NCI-H774 (cell line): ENCODE measurements at regions not wholly inside any gene's neighbourhood (a gene's known extent, or its start where the extent isn't known, plus 50 kb on each side); places are given as distances from the start of the nearest gene placed in this dataset.
A peak's percentile ranks its signal among the peaks of the same experiment; 100 is the strongest.
"Not testable (repeated sequence)": the region's sequence is repeated elsewhere in the genome, so short reads cannot be mapped to it uniquely, and the experiment has no call there.

Source experiments
- DNase-seq: peaks from one replicate; lab custom pipeline; 2025; lab: John Stamatoyannopoulos, UW

DNA sequence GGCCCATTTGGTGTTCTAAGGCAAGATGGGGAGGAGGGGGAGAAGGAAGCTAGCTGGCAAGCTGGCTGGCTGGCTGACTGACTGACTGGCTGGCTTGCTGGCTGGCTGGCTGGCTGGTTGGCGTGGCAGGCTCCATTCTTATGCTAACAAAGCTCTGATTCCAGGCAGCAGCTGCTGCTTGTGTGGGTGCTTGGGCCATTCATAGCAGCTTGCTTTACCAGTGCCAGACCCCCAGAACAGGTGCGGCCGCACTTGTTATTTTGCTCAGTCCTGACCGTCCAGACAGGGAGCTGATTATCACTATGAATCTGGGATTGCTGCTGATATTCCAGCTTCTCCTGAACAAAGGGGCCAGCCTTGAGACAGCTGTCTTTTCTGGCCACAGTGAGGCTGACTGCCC, 131.2 kb upstream of the PAK3 start:
- DNase-seq = peak; percentile 37

DNA sequence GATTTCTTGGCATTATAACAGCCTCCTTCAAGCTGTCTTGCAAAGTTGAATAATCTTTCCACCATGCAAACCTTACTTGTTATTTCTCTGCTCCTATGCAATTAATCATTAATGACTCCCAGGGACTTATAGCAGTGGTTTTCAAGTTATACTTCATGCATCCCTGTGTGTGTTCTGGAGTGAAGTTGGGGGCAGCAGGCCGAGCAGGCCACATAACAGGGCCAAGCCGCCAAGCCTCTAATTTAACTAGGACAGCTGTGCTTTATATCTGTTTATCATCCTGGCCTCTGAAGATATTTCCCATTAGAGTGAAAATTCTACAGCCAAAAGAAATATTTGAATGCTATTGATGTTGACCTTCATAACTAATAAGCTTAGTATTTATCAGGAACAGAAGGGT, 133.5 kb upstream of the PAK3 start:
- DNase-seq = no peak

DNA sequence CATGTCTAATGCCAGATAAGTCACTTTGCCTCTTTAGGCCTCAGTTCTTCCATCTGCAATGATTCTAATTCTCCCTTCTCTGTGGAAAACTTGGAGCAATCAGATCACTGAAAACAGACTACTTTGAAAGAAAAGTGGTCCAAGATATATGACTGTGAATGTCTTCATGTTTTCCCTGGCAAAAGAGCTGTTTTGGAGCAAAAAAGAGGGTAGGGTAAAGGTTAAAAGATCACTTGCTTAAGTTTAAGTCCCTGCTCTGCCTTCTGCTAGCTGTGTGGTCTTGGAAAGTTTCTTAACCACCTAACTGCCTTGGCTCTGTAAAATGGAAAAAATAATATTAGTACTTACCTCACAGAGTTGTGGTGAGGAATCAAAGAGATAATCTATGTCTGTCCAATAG, 140.3 kb upstream of the PAK3 start:
- DNase-seq = no peak

DNA sequence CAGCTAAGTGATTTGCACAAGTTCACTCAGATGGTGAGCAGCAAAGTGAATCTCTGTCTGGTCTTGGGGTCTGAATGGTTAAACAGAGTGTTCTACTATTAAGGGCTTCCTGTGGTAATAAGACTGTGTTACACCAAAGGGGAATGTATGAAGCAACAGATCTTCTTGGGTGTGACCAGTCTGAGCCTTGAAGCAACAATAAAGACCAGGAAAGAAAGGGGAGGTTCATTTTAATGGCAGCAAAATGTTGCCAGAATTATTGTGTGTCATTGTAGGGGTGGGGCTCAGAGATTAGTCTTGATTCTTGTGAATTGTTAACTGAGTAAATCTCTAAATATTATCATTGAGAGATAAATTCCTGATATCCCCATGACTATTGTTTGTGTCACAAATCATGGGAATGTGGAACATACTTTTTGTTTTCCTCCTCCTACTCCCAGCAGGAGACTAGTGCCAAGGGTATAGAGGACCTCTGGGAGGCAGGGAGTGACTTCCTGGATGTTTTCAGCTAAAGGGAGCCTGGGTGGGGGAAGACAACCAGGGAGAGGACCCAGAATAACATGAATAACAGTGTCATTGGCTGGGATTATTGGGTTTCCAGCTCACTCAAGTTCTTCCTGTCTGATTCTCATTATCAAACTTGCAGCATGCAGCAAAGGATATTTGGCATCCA, 141.4 kb upstream of the PAK3 start:
- DNase-seq = no peak

DNA sequence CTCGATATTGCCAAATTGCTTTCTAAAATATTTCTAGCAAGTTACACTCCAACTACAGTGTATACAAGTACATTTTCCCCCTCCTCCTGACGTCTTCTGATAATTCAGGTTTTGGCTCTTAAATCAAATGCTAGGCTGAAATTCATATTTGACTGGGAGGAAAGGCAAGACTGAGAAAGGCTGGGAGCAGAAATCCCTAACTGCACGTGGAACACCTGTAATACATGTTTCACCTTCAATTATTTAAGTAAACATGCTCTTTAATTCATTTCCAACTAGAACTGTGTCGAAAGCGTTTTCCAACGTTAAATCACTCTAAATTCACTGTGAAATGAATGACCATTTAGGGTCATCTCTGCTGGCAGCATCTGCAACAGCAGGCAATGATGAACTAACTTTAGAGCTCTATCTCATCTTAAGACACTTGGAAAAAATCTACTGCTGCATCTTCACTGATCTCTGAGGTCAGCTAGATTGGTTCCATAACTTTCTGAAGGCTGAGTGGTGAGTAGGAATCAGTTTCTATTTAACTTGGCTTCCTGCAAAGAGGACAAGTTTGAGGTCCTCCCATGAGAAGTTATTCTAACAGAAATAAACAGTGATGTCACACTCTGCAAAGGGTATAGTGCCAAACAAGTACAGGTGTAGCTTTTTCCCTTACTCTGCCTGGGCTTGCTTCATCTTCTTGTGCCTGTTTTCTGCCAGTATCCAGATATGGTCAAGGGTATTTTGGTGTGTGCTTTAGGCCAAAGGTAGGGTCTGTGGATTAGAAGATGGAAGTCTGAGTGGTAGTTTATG, 144.3 kb upstream of the PAK3 start:
- DNase-seq = no peak

DNA sequence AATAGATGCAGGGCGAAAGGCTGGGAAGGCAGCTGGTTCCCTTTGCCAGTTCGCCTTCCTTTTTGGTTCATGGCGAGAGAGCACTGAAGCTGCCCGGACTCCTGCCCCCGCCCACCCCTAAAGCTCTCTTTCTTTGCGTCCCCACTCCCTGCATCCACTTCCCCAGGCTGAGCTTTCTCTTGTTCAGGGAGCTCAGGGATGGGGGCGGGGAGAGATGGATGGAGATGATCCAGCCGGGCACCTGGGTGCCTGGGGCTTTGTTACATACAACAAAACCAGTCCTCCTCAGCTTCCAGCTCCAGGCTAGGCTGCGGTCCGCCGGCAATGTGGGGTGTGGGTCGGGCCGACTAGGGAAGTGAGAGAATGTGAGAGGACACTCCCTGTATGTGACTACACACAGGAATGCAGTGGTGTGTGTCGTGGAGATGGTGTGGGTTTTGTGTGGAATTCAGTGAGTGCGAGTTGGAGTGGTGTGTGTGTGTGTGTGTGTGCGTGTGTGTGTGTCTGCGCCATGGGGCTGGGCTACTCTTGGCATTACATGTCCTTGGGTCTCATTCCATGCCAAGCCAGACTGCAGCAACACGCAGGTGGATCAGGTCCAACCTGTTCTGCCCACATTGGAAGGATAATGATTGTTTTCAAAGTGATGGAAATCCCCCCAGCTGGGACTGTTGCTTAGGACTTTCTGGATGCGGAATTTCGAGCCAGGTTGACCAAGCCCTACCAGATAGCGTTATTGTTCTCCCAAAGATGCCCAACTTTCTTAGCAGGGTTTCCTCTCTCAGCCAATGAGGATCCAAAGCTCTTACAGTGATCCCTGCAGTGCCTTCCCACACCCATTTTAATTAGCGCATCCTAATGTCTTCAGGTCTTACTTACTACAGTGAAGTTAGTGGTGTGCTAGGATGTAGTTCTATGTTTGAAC, 149.4 kb upstream of the CHRDL1 start:
- DNase-seq = no peak

DNA sequence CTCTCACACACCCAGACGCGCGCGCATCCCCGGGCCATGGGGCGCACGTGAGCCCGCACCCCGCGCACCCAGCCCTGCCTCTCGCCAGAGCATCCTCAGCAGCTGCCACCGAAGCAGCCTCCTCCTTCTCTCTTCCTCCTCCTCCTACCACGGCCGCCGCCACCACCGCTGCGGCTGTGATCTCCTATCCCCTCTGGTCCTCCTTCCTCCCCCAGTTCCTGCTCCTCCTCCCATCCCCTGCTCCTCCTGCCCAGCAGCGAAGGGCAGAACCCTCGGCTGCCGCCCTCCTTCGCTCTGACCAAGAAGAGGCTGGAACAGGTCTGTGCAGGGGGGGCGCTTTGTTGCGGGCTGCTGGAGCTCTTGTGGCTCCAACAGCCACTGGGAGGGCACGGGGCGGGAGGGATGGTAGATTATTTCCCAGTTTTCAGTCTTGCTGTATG, 148.7 kb upstream of the CHRDL1 start:
- no peak for DNase-seq

DNA sequence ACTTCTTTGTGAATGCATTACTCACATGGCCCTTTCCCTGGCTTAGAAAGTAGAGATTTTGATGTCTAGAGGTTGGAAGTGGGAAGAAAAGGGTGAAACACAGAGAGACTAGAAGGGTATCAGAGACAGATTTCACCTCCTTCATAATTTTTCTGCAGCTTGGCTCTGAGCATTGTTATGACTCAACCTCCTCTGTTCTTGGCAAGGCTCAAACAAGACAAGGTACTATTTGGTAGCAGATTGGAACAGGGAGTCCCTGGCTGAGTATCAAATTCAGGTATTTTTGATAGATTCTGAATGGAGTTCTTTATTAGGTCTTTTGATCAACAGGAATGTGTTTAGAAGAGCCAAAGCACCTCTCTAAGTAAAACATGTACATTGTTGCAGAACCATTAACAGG, 146.3 kb upstream of the CHRDL1 start:
- DNase-seq = no peak

DNA sequence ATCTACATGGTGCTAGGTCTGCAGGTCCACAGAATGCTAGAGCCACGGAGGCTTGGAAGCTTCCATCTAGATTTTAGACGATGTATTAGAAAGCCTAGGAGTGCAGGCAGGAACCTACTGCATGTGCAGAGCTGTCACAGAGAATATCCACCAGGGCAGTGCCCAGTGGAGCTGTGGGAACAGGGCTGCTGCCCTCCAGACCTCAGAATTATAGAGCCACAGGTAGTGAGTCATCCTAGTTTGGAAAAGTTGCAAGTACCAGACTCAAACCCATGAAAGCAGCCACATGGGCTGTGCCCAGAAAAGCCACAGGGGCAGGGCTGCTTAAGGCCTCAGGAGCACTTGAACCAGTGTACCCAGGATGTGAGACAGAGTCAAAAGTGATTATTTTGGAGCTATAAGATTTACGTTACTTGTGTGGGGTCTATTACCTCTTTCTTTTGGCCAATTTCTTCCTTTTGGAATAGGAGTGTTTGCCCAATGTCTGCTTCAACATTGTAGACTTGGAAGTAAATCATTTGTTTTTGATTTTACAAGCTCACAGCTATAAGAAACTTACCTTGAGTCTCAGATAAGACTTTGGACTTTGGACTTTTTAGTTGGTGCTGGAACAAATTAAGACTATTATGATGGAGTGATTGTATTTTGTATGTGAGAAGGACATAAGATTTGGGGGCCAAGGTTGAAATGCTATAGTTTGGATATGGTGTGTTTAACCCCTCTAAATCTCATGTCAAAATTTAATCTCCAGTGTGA, 143.5 kb upstream of the CHRDL1 start:
- no peak for DNase-seq

DNA sequence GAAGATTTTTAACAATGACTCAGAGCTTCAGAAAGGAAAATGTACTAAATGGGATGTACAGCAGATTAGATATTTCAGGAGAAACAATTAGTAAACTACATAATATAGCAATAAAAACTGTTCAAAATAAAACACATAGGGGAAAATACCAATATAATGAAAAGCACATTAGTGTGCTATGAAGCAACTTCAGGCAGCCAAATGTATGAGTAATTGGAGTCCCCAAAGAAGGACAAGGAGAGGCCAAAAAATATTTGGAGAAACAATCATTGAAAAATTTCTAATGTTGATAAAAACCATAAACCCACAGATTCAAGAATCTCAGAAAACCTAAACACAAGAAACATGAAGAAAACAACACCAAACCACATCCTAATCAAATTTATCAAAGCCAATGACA, 129.3 kb upstream of the CHRDL1 start:
- DNase-seq = no peak

DNA sequence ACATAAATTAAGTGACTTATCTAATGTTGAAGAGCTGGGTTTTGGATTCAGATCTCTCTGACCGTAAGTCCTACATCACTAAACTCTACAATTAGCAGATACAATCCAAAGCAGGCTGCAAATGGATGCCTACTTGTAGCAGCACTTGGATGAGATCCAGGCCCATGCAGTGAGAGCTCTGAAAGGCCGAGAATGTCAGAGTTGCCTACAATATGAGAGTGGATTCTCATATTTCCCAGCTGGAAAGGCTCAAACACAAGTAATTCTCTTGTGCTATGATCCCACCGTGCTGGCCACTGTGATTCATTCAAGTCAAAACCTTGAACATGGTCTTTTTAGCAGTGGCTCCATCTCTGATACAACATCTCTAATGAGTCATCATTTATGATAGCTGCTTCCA, 125.4 kb upstream of the CHRDL1 start:
- no peak for DNase-seq

DNA sequence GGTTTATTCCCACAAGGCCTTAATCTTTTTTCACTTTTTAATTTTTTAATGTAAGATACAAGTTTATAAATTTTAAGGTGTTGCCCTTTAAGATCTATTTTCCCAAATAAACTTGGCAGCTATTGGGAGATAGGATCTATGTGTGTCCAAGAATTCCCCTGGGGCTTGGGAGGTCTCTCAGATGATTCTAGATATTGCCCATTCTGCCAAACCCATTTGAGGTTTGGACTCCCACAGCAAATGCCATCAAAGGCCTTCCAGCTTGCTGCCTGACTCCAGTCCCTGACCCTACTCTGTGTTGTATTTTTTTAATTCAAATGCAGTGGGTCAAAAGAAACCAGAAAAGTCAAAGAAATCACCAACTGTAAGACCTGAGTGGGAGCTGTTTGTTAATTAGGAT, 120.0 kb upstream of the CHRDL1 start:
- no peak for DNase-seq

DNA sequence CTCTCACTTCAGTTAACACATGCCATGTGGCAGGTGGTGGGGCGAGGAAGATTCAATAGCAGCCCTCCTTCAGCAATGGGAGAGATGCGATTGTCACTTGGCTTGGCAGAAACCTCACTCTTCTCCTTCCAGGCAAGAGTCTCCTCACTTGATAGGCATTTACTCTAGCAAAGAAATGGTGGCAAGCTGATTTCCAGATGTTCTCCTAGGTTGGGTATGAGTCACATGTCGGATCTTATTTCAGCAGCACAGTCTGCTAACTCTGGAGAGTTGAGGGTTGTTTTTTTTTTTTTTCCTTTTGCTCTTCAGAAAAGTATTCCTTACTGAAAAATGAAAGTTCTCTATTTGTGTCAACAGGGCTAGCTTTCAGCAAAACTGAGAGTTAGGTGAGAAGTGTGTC, 119.5 kb upstream of the CHRDL1 start:
- DNase-seq = no peak

DNA sequence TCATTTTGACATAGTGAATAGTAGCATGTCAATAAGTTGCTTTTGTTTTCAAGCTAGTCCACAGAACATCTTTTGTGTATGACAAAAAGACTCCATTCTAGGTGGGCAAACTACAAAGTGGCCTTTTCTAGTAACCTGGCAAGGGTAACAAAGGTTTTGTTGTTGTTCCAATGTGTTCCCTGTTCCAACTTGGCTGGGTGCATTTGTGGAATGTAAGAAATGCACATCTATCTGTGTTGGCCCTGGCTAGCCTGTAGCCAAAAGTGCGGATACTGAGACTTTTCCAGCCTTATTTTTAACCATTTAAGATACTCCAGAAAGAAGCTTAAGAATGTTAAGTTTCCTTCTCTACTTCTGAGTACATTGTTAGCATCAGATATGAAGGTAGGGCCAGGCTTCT, 118.7 kb upstream of the CHRDL1 start:
- DNase-seq = no peak

DNA sequence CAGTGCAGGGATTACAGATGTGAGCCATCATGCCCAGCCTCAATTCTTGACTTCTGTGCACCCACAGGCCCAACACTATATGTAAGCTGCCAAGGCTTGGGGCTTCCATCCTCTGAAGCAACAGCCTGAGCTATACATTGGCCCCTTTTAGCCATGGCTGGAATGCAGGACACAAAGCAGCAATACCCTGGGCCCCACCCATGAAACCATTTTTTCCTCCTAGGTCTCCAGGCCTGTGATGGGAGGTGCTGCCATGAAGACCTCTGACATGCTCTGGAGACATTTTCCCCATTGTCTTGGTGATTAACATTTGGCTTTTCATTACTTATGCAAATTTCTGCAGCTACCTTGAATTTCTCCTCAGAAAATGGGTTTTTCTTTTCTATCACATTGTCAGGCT, 109.1 kb upstream of the CHRDL1 start:
- DNase-seq = not testable (repeated sequence)

DNA sequence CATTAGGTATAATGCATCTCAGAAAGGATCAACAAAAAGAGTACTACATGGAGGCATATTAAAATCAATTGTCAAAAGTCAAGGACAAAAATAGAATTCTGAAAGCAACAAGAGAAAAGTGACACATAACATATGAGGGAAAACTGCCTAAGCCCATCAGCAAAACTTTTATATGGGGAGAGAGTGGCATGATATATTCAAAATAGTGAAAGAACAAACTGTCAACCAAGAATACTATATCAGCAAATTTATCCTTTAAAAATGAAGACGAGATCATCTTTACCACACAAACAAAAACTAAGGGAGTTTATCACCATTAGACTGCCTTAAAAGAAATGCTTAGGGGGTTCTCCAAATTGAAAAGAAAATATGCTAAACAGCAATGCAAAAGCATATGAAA, 86.4 kb upstream of the CHRDL1 start:
- no peak for DNase-seq

DNA sequence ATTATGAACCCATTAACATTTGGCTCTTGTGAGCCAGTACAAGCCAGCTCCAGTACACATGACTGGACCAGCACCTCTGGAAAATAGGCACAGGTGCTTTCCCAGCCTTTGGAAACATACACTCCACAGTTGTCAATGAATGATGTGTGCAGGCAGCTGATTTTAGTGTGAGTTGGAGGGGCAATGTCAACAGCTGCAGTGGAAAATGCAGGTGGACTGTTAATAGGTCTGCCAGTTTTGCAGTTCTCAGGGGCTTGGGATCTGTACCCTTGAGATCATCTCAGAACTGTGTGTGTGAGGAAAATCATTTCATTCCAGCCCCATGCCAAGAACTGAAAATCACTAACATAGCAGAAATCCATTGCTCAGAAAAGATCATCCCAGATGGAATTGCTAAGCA, 81.7 kb upstream of the CHRDL1 start:
- DNase-seq = no peak

DNA sequence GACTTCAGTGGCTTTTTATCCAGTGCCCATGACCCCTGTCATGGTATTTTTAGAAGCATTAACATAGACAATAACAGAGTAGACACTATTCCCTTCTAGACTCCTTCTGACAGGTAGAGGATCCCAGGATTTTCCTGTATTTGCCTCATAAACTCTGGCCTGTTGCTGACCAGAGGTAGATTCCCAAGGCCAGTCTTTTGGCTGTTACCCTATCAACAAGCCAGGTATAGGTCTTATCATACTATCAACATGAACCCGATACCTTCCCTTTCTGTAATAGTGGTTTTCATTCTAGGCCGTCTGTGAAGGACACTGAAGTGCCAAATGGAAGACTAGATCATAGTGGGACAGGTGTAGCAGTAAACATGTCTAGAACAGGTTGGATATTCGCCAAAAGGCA, 76.2 kb upstream of the CHRDL1 start:
- DNase-seq = no peak

DNA sequence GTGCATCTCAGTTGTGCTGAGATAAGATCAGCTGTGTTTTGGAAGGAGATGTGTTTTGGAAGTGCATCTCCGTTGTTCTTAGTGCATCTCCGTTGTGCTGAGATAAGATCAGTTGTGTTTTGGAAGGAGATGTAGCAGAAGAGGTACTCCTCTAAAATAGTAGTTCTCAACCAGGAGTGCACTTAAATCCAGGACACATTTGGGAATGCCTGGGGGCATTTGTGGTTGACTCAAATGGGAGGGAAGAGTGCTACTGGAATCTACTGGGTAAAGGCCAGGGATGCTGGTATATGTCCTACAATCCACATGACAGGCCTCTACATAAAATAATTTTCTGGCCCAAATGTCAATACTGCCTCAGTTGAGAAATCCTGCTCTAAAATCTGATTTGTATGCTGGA, 70.8 kb upstream of the CHRDL1 start:
- DNase-seq = no peak

DNA sequence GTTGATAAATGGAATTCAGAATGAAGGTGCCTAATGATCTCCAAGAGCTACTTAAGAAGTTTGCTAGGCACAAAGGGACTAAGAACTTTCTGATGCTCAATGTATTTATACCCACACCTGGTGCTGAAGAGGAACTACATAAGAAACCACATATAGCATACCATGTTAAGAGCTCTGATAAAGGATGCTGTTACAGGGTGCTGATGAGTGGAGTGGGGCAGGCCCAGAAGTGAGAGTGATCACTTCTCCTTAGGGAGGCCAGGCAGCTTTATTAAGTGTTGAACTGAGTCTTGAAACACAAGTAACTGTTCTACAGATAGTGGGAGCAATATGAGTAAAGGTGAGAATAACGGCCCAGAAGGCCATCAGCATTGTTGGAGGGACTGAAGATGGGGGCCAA, 68.3 kb upstream of the CHRDL1 start:
- no peak for DNase-seq

DNA sequence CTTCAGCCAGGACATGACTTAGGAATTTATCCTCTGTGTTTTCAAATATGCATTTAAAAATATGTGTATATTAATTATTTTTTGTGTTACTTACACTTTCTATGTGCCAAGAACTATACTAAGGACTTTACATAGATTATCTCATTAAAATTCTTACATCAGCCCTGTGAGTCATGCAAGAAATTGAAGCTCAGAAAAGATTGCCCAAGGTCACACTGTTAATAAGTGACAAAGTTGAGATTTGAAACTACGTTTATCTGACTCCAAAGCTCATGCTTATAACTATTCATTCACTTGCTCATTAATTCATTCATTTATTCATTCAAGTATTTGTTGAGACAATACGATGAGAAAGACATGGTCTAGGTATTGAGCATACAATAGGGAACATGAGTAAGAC, 62.9 kb upstream of the CHRDL1 start:
- no peak for DNase-seq

DNA sequence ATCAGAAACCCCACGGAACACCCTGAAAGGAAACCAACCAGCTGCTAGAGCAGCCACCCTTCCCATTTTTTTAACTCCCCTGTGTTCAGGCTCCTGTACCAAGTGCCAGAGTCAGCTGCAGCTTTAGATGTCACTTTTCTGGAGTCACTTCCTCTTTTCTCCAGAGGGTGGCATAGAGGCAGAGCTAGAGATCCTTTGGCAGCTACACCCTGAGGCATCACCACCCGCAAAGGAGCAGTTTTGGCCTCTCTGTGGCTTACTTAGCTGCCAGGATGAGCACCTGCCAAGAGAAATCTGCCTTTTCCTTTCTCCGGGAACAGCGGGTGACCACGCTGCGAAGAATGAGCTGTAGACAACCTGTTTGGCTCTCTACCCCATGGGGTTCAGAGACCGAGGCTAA, 58.0 kb upstream of the CHRDL1 start:
- peak; percentile 21 for DNase-seq
